ENCODE measurements at regions not wholly inside any gene's neighbourhood (a gene's known extent, or its start where the extent isn't known, plus 50 kb on each side); places are given as distances from the start of the nearest gene placed in this dataset.

DNA sequence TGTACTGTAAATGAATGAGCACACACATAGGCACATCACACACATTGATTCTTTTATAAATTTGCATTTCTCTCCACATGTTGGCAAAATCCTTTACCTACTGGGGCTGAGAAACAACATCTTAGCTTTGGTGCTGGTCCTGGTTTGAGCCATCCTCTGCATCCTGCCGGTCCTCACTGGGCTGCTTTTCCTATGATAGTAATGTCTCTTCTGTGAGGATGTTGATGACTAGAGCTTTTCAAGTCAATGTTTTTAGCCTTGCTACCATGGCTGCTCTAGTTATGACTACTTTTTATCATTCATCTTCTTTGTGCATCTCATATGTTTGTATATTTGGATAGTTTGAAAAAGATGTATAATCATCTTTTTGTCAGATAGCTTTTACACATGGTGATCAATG, 280.4 kb upstream of the CD180 start:
- TF ChIP-seq CTCF (IDR thresholded peaks at IDR 0.05) (no peak), POLR2A (IDR thresholded peaks at IDR 0.05) (no peak)
